Endothelial cell of umbilical vein (primary cell): ENCODE measurements at regions not wholly inside any gene's neighbourhood (a gene's known extent, or its start where the extent isn't known, plus 50 kb on each side); places are given as distances from the start of the nearest gene placed in this dataset.

Experiments
- BruUV-seq: library from RNA; stranded (reverse); fragments of 400-500 nt; replicated peaks from 2 replicates; lab custom pipeline; 2021; lab: Mats Ljungman, UMichigan
- CTCF ChIA-PET: fragments of 300-600, 350-600 bp; sonication (Branson Sonifier 250); formaldehyde crosslinking; loops from one replicate; lab custom pipeline; 2021; ENCODE audit warnings: antibody characterized with exemption, inconsistent platforms; lab: Charles Lee
- POLR2A ChIA-PET: fragments of 300-600, 350-600 bp; sonication (Branson Sonifier 250); formaldehyde crosslinking; loops from one replicate; lab custom pipeline; 2021; ENCODE audit warnings: antibody characterized with exemption, inconsistent platforms; lab: Charles Lee
- DNase-seq: peaks from one replicate; pipeline ENCODE4 v3.0.0-alpha.2; 2011; ENCODE audit warnings: low read depth, low spot score
- FAIRE-seq: peaks from 2 replicates; lab custom pipeline; 2011; peaks lifted over from hg19 to GRCh38; lab: Jason Lieb, UNC
- H2AFZ ChIP-seq: 2 replicates; pipeline ENCODE4 v1.6.0; 2012; ENCODE audit warnings: low read depth, low read length, control low read depth, inconsistent platforms
- H3K27ac ChIP-seq: 2 replicates; pipeline ENCODE4 v1.5.1; 2011; ENCODE audit warnings: low read depth, mild to moderate bottlenecking, control low read depth, low read length, moderate library complexity; ENCODE audit not compliant: insufficient read depth
- H3K27me3 ChIP-seq, 2 experiments: 2 replicates each; pipeline versions ENCODE4 v1.6.0 to v1.6.1; 2011; ENCODE audit warnings: low read length in 2 of 2, mixed read lengths in 1 of 2; ENCODE audit not compliant: control insufficient read depth in 2 of 2, insufficient read depth in 2 of 2
- H3K36me3 ChIP-seq, 2 experiments: 2 replicates in 1 of 2; 3 replicates in 1 of 2; pipeline ENCODE4 v1.5.1; 2011; ENCODE audit warnings: low read length in 2 of 2, mild to moderate bottlenecking in 1 of 2, moderate library complexity in 1 of 2; ENCODE audit not compliant: control insufficient read depth in 2 of 2, insufficient read depth in 2 of 2; ENCODE audit errors: extremely low read depth in 1 of 2
- H3K4me1 ChIP-seq: 3 replicates; pipeline ENCODE4 v1.5.1; 2011; ENCODE audit warnings: mild to moderate bottlenecking, low read length; ENCODE audit not compliant: control insufficient read depth, insufficient read depth; ENCODE audit errors: extremely low read depth
- H3K4me2 ChIP-seq: 2 replicates; pipeline ENCODE4 v1.6.1; 2011; ENCODE audit warnings: low read length, control low read depth, mixed read lengths; ENCODE audit not compliant: insufficient read depth
- H3K4me3 ChIP-seq, 3 experiments: fragments of 200-600 bp in 1 of 3; sonication (generic), shearing (Covaris generic) in 1 of 3; replicated peaks in 1 of 3; 2 replicates each; pipeline ENCODE4 v1.5.1; 2011 to 2016; ENCODE audit warnings: control low read depth in 3 of 3, low read length in 3 of 3, mild to moderate bottlenecking in 2 of 3, inconsistent platforms in 1 of 3, low read depth in 1 of 3, moderate library complexity in 1 of 3; ENCODE audit not compliant: insufficient read depth in 1 of 3
- H3K79me2 ChIP-seq: 2 replicates; pipeline ENCODE4 v1.6.0; 2012; ENCODE audit warnings: low read length, inconsistent platforms; ENCODE audit not compliant: control insufficient read depth, insufficient read depth
- H3K9ac ChIP-seq: replicated peaks from 2 replicates; pipeline ENCODE3; 2011; ENCODE audit warnings: low read length, control low read depth; ENCODE audit not compliant: insufficient read depth; ENCODE audit errors: extremely low read depth
- H3K9me1 ChIP-seq: replicated peaks from 3 replicates; pipeline ENCODE4 v1.6.0; 2011; ENCODE audit warnings: mild to moderate bottlenecking, low read length; ENCODE audit not compliant: control insufficient read depth, insufficient read depth; ENCODE audit errors: extremely low read depth
- H3K9me3 ChIP-seq: replicated peaks from 2 replicates; pipeline ENCODE4 v1.5.1; 2012; ENCODE audit warnings: low read length, inconsistent platforms; ENCODE audit not compliant: control insufficient read depth, insufficient read depth
- H4K20me1 ChIP-seq: replicated peaks from 2 replicates; pipeline ENCODE3; 2011; ENCODE audit warnings: mild to moderate bottlenecking, low read length; ENCODE audit not compliant: control insufficient read depth, insufficient read depth; ENCODE audit errors: extremely low read depth
- EZH2 ChIP-seq: IDR thresholded peaks from 2 replicates; pipeline ENCODE4 v1.6.1; 2012; ENCODE audit warnings: borderline replicate concordance, low read depth, mild to moderate bottlenecking, moderate library complexity, low read length, inconsistent platforms; ENCODE audit not compliant: severe bottlenecking
- FOS ChIP-seq: IDR thresholded peaks from 2 replicates; pipeline ENCODE4 v1.6.1; 2011; ENCODE audit warnings: mild to moderate bottlenecking, low read length, moderate library complexity, borderline replicate concordance; ENCODE audit not compliant: insufficient read depth
- GATA2 ChIP-seq: IDR thresholded peaks from 2 replicates; pipeline ENCODE4 v1.7.0; 2011; ENCODE audit warnings: low read depth, mild to moderate bottlenecking, moderate library complexity, mixed read lengths, low read length; ENCODE audit not compliant: insufficient read length, insufficient read depth
- JUN ChIP-seq: IDR thresholded peaks from 2 replicates; pipeline ENCODE4 v1.6.1; 2011; ENCODE audit warnings: borderline replicate concordance, low read depth; ENCODE audit not compliant: insufficient read length, insufficient read depth
- MYC ChIP-seq: IDR thresholded peaks from one replicate; pipeline ENCODE4 v1.6.1; 2011; ENCODE audit warnings: mild to moderate bottlenecking, low read depth, low read length
- POLR2A ChIP-seq: IDR thresholded peaks from 2 replicates; pipeline ENCODE4 v1.6.1; 2012; ENCODE audit warnings: low read depth, mild to moderate bottlenecking, control low read depth, low read length
- POLR2AphosphoS5 ChIP-seq: IDR thresholded peaks from 2 replicates; pipeline ENCODE4 v1.6.1; 2012; ENCODE audit warnings: low read depth, mild to moderate bottlenecking, control low read depth, low read length, moderate library complexity; ENCODE audit not compliant: insufficient read depth
- dilution Hi-C: fragments of 300-500 bp; cut with MboI; formaldehyde crosslinking; loops from one replicate; pipeline ENCODE4 v1.15.0; 2019; ENCODE audit warnings: low sequenced_read_pairs; ENCODE audit not compliant: extremely low pct_ligation_motif_present
- intact Hi-C: fragments of 100-400 bp; cut with micrococcal nuclease; formaldehyde crosslinking; loops from one replicate; pipeline ENCODE4 v1.10.0; 2022
- TF ChIP-seq, protein P1 (sequence below): IDR thresholded peaks from 2 replicates; pipeline ENCODE4 v1.6.1; 2011; ENCODE audit not compliant: insufficient read depth, insufficient read length
- TF ChIP-seq, protein P2 (sequence below), 2 donors: IDR thresholded peaks; 1 replicate in 1 of 2; 2 replicates in 1 of 2; pipeline ENCODE4 v1.5.1; 2011; ENCODE audit warnings: low read length in 2 of 2, mild to moderate bottlenecking in 2 of 2, moderate library complexity in 2 of 2, control low read depth in 1 of 2, inconsistent platforms in 1 of 2, low read depth in 1 of 2; ENCODE audit not compliant: insufficient read depth in 1 of 2; ENCODE audit errors: extremely low read depth in 1 of 2

DNA sequence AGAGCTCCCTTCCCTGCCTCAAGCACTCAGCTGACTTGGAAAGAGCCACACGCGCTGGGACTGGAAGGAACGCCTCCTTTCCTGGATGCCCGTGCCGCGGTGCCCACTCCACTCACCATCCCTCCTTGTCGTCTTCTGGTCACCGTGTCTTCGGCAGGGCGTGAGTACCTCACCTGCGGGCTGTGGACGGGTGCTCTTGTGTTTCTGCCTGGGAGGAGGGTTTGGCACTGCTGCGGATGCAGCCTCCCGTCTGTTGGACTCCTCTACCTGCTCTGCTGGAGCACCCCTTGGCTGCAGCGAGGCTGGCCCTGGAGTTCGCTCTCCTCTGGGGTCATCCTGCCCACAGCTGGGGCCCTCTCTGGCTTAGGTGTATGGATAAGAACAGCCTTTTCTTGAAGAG, 612.7 kb downstream of the BRD1 start:
- Histone ChIP-seq H4K20me1 (no peaks in the 10 kb centered on the region), H3K27ac (no peak overlapping the region), H3K4me1 (no peaks in the 10 kb centered on the region), H3K4me3 (no peak overlapping the region), H3K9me3 (peaks cover 12% of the 10 kb centered on the region), H3K4me2 (no peak overlapping the region), H3K9me1 (no peaks in the 10 kb centered on the region), H3K36me3 (no peaks in the 10 kb centered on the region), H3K79me2 (no peaks in the 10 kb centered on the region), H2AFZ (no peak overlapping the region), H3K9ac (no peak overlapping the region), H3K27me3 (no peaks in the 10 kb centered on the region)
- ChIA-PET CTCF (no interaction called here), POLR2A (no interaction called here)
- FAIRE-seq (no peak), DNase-seq (no peak)
- TF ChIP-seq POLR2A, result no peak
- TF ChIP-seq, protein P1, sequence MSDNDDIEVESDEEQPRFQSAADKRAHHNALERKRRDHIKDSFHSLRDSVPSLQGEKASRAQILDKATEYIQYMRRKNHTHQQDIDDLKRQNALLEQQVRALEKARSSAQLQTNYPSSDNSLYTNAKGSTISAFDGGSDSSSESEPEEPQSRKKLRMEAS, result no peak
- no peak for TF ChIP-seq EZH2
- TF ChIP-seq JUN, result no peak
- TF ChIP-seq, protein P2, sequence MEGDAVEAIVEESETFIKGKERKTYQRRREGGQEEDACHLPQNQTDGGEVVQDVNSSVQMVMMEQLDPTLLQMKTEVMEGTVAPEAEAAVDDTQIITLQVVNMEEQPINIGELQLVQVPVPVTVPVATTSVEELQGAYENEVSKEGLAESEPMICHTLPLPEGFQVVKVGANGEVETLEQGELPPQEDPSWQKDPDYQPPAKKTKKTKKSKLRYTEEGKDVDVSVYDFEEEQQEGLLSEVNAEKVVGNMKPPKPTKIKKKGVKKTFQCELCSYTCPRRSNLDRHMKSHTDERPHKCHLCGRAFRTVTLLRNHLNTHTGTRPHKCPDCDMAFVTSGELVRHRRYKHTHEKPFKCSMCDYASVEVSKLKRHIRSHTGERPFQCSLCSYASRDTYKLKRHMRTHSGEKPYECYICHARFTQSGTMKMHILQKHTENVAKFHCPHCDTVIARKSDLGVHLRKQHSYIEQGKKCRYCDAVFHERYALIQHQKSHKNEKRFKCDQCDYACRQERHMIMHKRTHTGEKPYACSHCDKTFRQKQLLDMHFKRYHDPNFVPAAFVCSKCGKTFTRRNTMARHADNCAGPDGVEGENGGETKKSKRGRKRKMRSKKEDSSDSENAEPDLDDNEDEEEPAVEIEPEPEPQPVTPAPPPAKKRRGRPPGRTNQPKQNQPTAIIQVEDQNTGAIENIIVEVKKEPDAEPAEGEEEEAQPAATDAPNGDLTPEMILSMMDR (IDR thresholded peaks at IDR 0.05; ENCODE audit: extremely low read depth in 1 of 2, insufficient read depth in 1 of 2, low read depth in 1 of 2, low read length in 2 of 2), result no peak
- no peak for TF ChIP-seq GATA2
- no peak for TF ChIP-seq POLR2AphosphoS5
- TF ChIP-seq FOS, result no peak
- TF ChIP-seq MYC, result no peak
- no TSS peak for BruUV-seq
- intact Hi-C loops (no loop called here), dilution Hi-C loops (no loop called here)
